ENCODE measurements at regions not wholly inside any gene's neighbourhood (a gene's known extent, or its start where the extent isn't known, plus 50 kb on each side); places are given as distances from the start of the nearest gene placed in this dataset.

DNA sequence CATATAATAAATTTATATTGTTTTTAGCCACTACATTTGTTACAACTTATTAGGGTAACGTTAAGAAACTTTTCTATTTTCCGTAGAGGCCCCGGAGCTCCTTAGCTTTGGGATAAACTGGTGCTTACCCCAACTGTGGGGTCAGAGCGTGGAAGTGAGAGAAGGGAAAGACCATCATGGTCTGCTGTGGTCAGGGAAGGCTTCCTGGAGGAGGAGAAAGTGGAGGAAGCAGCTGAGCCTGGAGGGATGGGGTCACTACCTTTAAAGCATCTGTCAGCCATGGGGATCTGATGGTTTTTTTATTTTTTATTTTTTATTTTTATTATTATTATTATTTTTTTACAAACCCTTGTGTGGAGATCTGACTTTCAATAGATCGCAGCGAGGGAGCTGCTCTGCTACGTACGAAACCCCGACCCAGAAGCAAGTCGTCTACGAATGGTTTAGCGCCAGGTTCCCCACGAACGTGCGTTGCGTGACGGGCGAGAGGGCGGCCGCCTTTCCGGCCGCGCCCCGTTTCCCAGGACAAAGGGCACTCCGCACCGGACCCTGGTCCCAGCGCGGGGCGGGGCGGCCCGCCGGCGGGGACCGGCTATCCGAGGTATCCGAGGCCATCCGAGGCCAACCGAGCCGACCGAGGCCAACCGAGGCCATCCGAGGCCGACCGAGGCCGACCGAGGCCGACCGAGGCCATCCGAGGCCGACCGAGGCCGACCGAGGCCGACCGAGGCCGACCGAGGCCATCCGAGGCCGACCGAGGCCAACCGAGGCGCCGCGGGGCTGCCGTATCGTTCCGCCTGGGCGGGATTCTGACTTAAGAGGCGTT is 1101.2 kb upstream of the TMEM132C start:
- Histone ChIP-seq H2AFZ (ENCODE audit: low read length) (no peak overlapping the region), H3K27ac (ENCODE audit: low read depth, low read length, poor library complexity, severe bottlenecking) (no peak overlapping the region), H3K79me2 (ENCODE audit: insufficient read depth, low read depth, low read length) (no peaks in the 10 kb centered on the region), H3K9me2 (ENCODE audit: insufficient read depth, low read length) (no peaks in the 10 kb centered on the region), H4K20me1 (ENCODE audit: insufficient read depth, low read length) (no peaks in the 10 kb centered on the region), H3K4me2 (ENCODE audit: low read length) (no peak overlapping the region), H3K4me3 (ENCODE audit: low read depth, low read length, poor library complexity, severe bottlenecking) (no peak overlapping the region), H3K4me1 (ENCODE audit: insufficient read depth, low read length, poor library complexity, severe bottlenecking) (no peaks in the 10 kb centered on the region), H3K36me3 (ENCODE audit: insufficient read depth, low read length) (no peaks in the 10 kb centered on the region), H3K9me3 (ENCODE audit: low read length) (no peaks in the 10 kb centered on the region)
- TF ChIP-seq EZH2phosphoT487 (IDR thresholded peaks at IDR 0.05; ENCODE audit: borderline replicate concordance, low read depth, low read length) (no peak), CTCF (conservative IDR thresholded peaks at IDR 0.05; ENCODE audit: low read length) (no peak)
- intact Hi-C loops (cut with micrococcal nuclease; ENCODE audit: unreplicated experiment) = no loop called here
- no TSS peak for BruUV-seq (replicated peaks)
- POLR2A ChIA-PET = no interaction called here
- CTCF ChIA-PET (ENCODE audit: unreplicated experiment) = no interaction called here
- DNase-seq (ENCODE audit: low spot score) = no peak

- Histone ChIP-seq H3K27ac (ENCODE audit: low read depth, low read length, poor library complexity, severe bottlenecking) (no peak overlapping the region), H3K4me2 (ENCODE audit: low read length) (no peak overlapping the region), H3K9me3 (ENCODE audit: low read length) (no peaks in the 10 kb centered on the region), H4K20me1 (ENCODE audit: insufficient read depth, low read length) (no peaks in the 10 kb centered on the region), H2AFZ (ENCODE audit: low read length) (no peak overlapping the region), H3K79me2 (ENCODE audit: insufficient read depth, low read depth, low read length) (no peaks in the 10 kb centered on the region), H3K4me3 (ENCODE audit: low read depth, low read length, poor library complexity, severe bottlenecking) (no peak overlapping the region), H3K9me2 (ENCODE audit: insufficient read depth, low read length) (no peaks in the 10 kb centered on the region), H3K36me3 (ENCODE audit: insufficient read depth, low read length) (no peaks in the 10 kb centered on the region), H3K4me1 (ENCODE audit: insufficient read depth, low read length, poor library complexity, severe bottlenecking) (no peaks in the 10 kb centered on the region)
- BruUV-seq (replicated peaks) = no TSS peak
- intact Hi-C loops (cut with micrococcal nuclease; ENCODE audit: unreplicated experiment) = no loop called here
- ChIA-PET POLR2A (no interaction called here), CTCF (ENCODE audit: unreplicated experiment) (no interaction called here)
- no peak for TF ChIP-seq CTCF (conservative IDR thresholded peaks at IDR 0.05; ENCODE audit: low read length)
- no peak for TF ChIP-seq EZH2phosphoT487 (IDR thresholded peaks at IDR 0.05; ENCODE audit: borderline replicate concordance, low read depth, low read length)
- DNase-seq (ENCODE audit: low spot score) = no peak
Measured at GRCh38 chr12:127169321-127170181, 1097.4 kb upstream of the TMEM132C start.
